ENCODE measurements at regions not wholly inside any gene's neighbourhood (a gene's known extent, or its start where the extent isn't known, plus 50 kb on each side); places are given as distances from the start of the nearest gene placed in this dataset.

DNA sequence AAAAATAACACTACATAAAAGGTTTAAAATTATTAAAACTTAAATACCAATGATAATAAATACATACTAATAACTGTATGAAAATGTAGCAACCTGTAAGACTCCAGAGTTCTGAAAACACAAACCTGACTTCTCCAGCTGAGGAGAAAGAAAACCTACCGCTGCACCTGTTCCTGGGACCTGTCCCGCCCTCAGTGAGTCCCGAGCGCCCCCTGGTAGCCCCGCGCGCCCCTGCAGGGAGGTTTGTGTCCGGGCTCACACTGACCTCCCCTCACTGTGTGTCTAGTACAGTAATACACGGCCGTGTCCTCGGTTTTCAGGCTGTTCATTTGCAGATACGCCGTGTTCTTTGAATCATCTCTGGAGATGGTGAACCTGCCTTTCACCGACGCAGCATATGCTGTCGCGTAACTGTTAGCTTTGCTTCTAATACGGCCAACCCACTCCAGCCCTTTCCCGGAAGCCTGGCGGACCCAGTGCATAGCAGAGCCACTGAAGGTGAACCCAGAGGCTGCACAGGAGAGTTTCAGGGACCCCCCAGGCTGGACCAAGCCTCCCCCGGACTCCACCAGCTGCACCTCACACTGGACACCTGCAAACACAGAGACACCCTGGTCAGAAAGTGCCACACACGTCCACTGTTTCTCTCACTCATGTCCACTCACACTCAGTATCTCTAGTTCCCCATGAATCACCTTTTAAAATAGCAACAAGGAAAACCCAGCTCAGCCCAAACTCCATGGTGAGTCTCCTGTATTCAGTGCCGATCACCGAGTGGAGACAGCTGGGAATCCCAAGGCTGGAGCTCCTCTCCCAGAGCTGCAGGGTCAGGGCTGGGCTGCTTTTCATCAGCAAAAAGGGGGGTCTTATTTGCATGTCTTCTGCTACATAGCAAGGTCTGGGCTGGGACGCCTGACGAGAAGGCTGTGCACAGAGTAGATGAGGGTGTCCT lies 1276.3 kb downstream of the TMEM121 start:
- H3K27me3 ChIP-seq, result no peaks in the 10 kb centered on the region

DNA sequence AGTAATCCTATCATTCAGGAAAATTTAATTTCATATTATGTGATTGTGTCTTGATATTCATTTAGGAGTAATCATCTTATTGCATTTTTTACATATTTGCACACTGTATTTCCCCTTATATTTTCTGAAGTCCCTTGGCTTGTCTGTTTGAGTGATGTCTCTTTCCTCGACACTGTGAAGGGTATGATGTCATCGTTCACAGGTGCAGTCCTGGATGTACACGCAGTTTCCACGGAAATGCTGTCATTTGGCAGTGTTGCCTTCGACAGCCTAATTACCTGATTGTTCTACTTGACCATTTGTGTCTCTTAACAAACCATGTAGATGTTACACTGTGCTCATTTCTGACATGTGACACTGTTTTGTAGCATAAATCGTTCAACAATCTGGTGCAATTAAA lies 1277.0 kb downstream of the TMEM121 start:
- intact Hi-C loops (cut with DNase I; ENCODE audit: low total_unique reads), result no loop called here
- 37 to 54% methylated on average over 6 of the region's 6 CpGs for WGBS, 2 donors
- DNase-seq, result no peak
- no peak overlapping the region for H3K4me3 ChIP-seq
- H3K4me1 ChIP-seq, result no peaks in the 10 kb centered on the region
- H3K27me3 ChIP-seq, result no peaks in the 10 kb centered on the region
- no peak overlapping the region for H3K27ac ChIP-seq
- TF ChIP-seq, protein P1, sequence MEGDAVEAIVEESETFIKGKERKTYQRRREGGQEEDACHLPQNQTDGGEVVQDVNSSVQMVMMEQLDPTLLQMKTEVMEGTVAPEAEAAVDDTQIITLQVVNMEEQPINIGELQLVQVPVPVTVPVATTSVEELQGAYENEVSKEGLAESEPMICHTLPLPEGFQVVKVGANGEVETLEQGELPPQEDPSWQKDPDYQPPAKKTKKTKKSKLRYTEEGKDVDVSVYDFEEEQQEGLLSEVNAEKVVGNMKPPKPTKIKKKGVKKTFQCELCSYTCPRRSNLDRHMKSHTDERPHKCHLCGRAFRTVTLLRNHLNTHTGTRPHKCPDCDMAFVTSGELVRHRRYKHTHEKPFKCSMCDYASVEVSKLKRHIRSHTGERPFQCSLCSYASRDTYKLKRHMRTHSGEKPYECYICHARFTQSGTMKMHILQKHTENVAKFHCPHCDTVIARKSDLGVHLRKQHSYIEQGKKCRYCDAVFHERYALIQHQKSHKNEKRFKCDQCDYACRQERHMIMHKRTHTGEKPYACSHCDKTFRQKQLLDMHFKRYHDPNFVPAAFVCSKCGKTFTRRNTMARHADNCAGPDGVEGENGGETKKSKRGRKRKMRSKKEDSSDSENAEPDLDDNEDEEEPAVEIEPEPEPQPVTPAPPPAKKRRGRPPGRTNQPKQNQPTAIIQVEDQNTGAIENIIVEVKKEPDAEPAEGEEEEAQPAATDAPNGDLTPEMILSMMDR (IDR thresholded peaks at IDR 0.05), result no peak
- TF ChIP-seq POLR2A (IDR thresholded peaks at IDR 0.05), result no peak
- H3K9me3 ChIP-seq, result no peaks in the 10 kb centered on the region
- no peaks in the 10 kb centered on the region for H3K36me3 ChIP-seq (ENCODE audit: low read depth, missing control alignments)

More for the DNA sequence above, 1276.3 kb downstream of the TMEM121 start:
- Histone ChIP-seq H3K9me3 (no peaks in the 10 kb centered on the region), H3K36me3 (ENCODE audit: low read depth, missing control alignments) (no peaks in the 10 kb centered on the region), H3K27ac (no peak overlapping the region), H3K4me3 (no peak overlapping the region), H3K4me1 (no peaks in the 10 kb centered on the region)
- intact Hi-C loops (cut with DNase I; ENCODE audit: low total_unique reads), result no loop called here
- TF ChIP-seq, protein P1 (IDR thresholded peaks at IDR 0.05), result no peak
- no peak for TF ChIP-seq POLR2A (IDR thresholded peaks at IDR 0.05)
- no peak for DNase-seq
- 32 to 47% methylated on average over 14 to 26 of the region's 26 CpGs for WGBS, 2 donors

- H3K36me3 ChIP-seq (ENCODE audit: low read depth, missing control alignments), result no peaks in the 10 kb centered on the region
- H3K27ac ChIP-seq, result no peak overlapping the region
- intact Hi-C loops (cut with DNase I; ENCODE audit: low total_unique reads), result no loop called here
- WGBS, 2 donors, result 64 to 69% methylated on average over 2 to 3 of the region's 3 CpGs
- no peaks in the 10 kb centered on the region for H3K9me3 ChIP-seq
- H3K4me3 ChIP-seq, result no peak overlapping the region
- DNase-seq, result no peak
- H3K4me1 ChIP-seq, result no peaks in the 10 kb centered on the region
- TF ChIP-seq, protein P1 (IDR thresholded peaks at IDR 0.05), result no peak
- TF ChIP-seq POLR2A (IDR thresholded peaks at IDR 0.05), result no peak
- no peaks in the 10 kb centered on the region for H3K27me3 ChIP-seq
Measured at GRCh38 chr14:106807493-106807892, 1281.1 kb downstream of the TMEM121 start.

DNA sequence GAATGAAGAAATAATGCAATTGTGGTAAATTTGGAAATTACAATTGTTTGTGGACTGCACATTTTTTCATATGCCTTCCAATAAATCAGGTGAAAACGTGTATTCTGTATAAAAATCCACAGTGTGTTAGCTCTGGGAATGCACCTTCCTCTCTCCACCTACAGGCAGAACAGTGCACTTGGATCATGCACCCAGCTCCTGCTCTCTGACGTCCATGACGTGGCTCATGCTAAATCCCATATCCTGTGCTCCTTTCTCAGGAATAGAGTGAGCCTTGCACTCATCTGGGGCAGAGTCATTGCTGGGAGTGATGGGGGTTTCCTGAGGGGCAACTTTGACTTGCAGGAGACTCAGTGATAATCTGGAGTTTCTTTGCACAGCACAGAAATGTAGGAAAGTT lies 1282.1 kb downstream of the TMEM121 start:
- H3K9me3 ChIP-seq, result no peaks in the 10 kb centered on the region
- H3K4me1 ChIP-seq, result no peaks in the 10 kb centered on the region
- no peak overlapping the region for H3K4me3 ChIP-seq
- TF ChIP-seq, protein P1 (IDR thresholded peaks at IDR 0.05), result no peak
- intact Hi-C loops (cut with DNase I; ENCODE audit: low total_unique reads), result no loop called here
- no peaks in the 10 kb centered on the region for H3K27me3 ChIP-seq
- 41 to 75% methylated on average over 3 of the region's 3 CpGs for WGBS, 2 donors
- no peak for DNase-seq
- H3K36me3 ChIP-seq (ENCODE audit: low read depth, missing control alignments), result no peaks in the 10 kb centered on the region
- H3K27ac ChIP-seq, result no peak overlapping the region

DNA sequence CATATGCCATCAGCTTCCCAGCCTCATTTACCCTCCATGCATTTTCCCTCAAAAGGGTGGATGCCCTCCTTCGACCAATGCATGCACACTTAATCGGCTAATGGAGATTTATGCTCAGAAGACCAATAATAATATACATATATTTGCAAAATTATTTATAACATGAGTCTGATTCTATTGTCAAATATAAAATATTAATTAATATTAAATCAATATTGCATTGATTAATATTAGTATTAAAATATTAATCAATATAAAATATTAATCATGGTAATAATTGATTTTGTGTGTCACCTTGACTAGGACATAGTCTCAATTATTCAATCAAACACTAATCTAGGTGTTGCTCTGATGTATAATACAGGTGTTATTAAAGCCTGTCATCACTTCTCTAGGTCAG lies 1282.5 kb downstream of the TMEM121 start:
- H3K4me3 ChIP-seq, result no peak overlapping the region
- H3K27ac ChIP-seq, result no peak overlapping the region
- no peak for DNase-seq
- TF ChIP-seq, protein P1 (IDR thresholded peaks at IDR 0.05), result no peak
- no peak for TF ChIP-seq POLR2A (IDR thresholded peaks at IDR 0.05)
- no peaks in the 10 kb centered on the region for H3K4me1 ChIP-seq
- no peaks in the 10 kb centered on the region for H3K9me3 ChIP-seq
- intact Hi-C loops (cut with DNase I; ENCODE audit: low total_unique reads), result no loop called here
- WGBS, 2 donors, result 77 to 86% methylated on average over 2 of the region's 2 CpGs
- no peaks in the 10 kb centered on the region for H3K36me3 ChIP-seq (ENCODE audit: low read depth, missing control alignments)
- H3K27me3 ChIP-seq, result no peaks in the 10 kb centered on the region

Measured in testis (tissue), 2 donors.